Hepatocyte (in vitro differentiated cells): ENCODE measurements at regions not wholly inside any gene's neighbourhood (a gene's known extent, or its start where the extent isn't known, plus 50 kb on each side); places are given as distances from the start of the nearest gene placed in this dataset.

ENCODE experiments used
- EZH2 ChIP-seq: fragments of 200-600 bp; sonication (generic); IDR thresholded peaks from 2 replicates; pipeline ENCODE4 v1.6.1; 2016; ENCODE audit warnings: antibody characterized with exemption, mild to moderate bottlenecking, borderline replicate concordance
- TF ChIP-seq, protein P1 (sequence below): fragments of 200-600 bp; sonication (generic); IDR thresholded peaks from 2 replicates; pipeline ENCODE4 v1.5.1; 2016; ENCODE audit warnings: antibody characterized with exemption, mild to moderate bottlenecking; ENCODE audit not compliant: poor library complexity

GRCh38 chr22:47570300-47570685 is 807.8 kb downstream of the TBC1D22A start:
- TF ChIP-seq, protein P1, sequence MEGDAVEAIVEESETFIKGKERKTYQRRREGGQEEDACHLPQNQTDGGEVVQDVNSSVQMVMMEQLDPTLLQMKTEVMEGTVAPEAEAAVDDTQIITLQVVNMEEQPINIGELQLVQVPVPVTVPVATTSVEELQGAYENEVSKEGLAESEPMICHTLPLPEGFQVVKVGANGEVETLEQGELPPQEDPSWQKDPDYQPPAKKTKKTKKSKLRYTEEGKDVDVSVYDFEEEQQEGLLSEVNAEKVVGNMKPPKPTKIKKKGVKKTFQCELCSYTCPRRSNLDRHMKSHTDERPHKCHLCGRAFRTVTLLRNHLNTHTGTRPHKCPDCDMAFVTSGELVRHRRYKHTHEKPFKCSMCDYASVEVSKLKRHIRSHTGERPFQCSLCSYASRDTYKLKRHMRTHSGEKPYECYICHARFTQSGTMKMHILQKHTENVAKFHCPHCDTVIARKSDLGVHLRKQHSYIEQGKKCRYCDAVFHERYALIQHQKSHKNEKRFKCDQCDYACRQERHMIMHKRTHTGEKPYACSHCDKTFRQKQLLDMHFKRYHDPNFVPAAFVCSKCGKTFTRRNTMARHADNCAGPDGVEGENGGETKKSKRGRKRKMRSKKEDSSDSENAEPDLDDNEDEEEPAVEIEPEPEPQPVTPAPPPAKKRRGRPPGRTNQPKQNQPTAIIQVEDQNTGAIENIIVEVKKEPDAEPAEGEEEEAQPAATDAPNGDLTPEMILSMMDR: no peak
- TF ChIP-seq EZH2: no peak
